SK-N-SH treated with all-trans-retinoic acid at 6 μM for 48 hours (cell line): ENCODE measurements at regions not wholly inside any gene's neighbourhood (a gene's known extent, or its start where the extent isn't known, plus 50 kb on each side); places are given as distances from the start of the nearest gene placed in this dataset.

ENCODE experiments used
- ATAC-seq: fragments of 200-7000 bp; cut with Tn5 transposase; 3 replicates; pipeline ENCODE4 v1.9.1; 2020; ENCODE audit warnings: mild to moderate bottlenecking, moderate library complexity
- ARNTL ChIP-seq: fragments of 450-650 bp; formaldehyde crosslinking; IDR thresholded peaks from 2 replicates; pipeline ENCODE4 v1.5.0; 2020; ENCODE audit warnings: low read depth, mild to moderate bottlenecking, moderate library complexity, borderline replicate concordance
- BACH2 ChIP-seq: fragments of 250-450 bp; sonication (Bioruptor Pico); IDR thresholded peaks from 2 replicates; pipeline ENCODE4 v1.9.0; 2021; ENCODE audit warnings: mild to moderate bottlenecking, borderline replicate concordance
- CSDC2 ChIP-seq: fragments of 250-450 bp; sonication (Bioruptor Pico); IDR thresholded peaks from 2 replicates; pipeline ENCODE4 v1.5.0; 2020; ENCODE audit warnings: mild to moderate bottlenecking, moderate library complexity
- ESRRG ChIP-seq: fragments of 250-450 bp; sonication (Bioruptor Pico); IDR thresholded peaks from 2 replicates; pipeline ENCODE4 v1.6.1; 2021; ENCODE audit warnings: mild to moderate bottlenecking
- ISL1 ChIP-seq: fragments of 250-450 bp; sonication (Bioruptor Pico); IDR thresholded peaks from 2 replicates; pipeline ENCODE4 v2.1.2; 2022; ENCODE audit warnings: mild to moderate bottlenecking, moderate library complexity
- PATZ1 ChIP-seq: fragments of 250-450 bp; sonication (Bioruptor Pico); IDR thresholded peaks from 2 replicates; pipeline ENCODE4 v1.8.0; 2020; ENCODE audit warnings: mild to moderate bottlenecking, moderate library complexity, borderline replicate concordance
- PPARA ChIP-seq: fragments of 250-450 bp; sonication (Bioruptor Pico); IDR thresholded peaks from 2 replicates; pipeline ENCODE4 v1.5.0; 2020; ENCODE audit warnings: mild to moderate bottlenecking, borderline replicate concordance
- RARB ChIP-seq: fragments of 250-450 bp; sonication (Bioruptor Pico); IDR thresholded peaks from 2 replicates; pipeline ENCODE4 v1.8.0; 2021; ENCODE audit warnings: mild to moderate bottlenecking, moderate library complexity
- SNAI2 ChIP-seq: fragments of 250-450 bp; sonication (Bioruptor Pico); IDR thresholded peaks from 2 replicates; pipeline ENCODE4 v1.5.0; 2020; ENCODE audit warnings: mild to moderate bottlenecking, moderate library complexity
- TCF4 ChIP-seq: fragments of 250-450 bp; sonication (Bioruptor Pico); IDR thresholded peaks from 2 replicates; pipeline ENCODE4 v1.8.0; 2021; ENCODE audit warnings: mild to moderate bottlenecking, moderate library complexity, borderline replicate concordance
- TOX ChIP-seq: fragments of 250-450 bp; sonication (Bioruptor Pico); IDR thresholded peaks from 2 replicates; pipeline ENCODE4 v1.8.0; 2021; ENCODE audit warnings: mild to moderate bottlenecking, moderate library complexity, borderline replicate concordance
- TSHZ2 ChIP-seq: fragments of 250-450 bp; sonication (Bioruptor Pico); IDR thresholded peaks from 2 replicates; pipeline ENCODE4 v1.5.0; 2020; ENCODE audit warnings: mild to moderate bottlenecking, moderate library complexity
- ZC3H10 ChIP-seq: fragments of 250-450 bp; sonication (Bioruptor Pico); IDR thresholded peaks from 2 replicates; pipeline ENCODE4 v1.5.1; 2021; ENCODE audit warnings: mild to moderate bottlenecking, moderate library complexity
- ZFP3 ChIP-seq: fragments of 250-450 bp; sonication (Bioruptor Pico); IDR thresholded peaks from 2 replicates; pipeline ENCODE4 v1.5.0; 2020; ENCODE audit warnings: mild to moderate bottlenecking, moderate library complexity
- ZFP30 ChIP-seq: fragments of 450-650 bp; formaldehyde crosslinking; IDR thresholded peaks from 2 replicates; pipeline ENCODE4 v1.5.0; 2022; ENCODE audit warnings: mild to moderate bottlenecking, moderate library complexity
- ZNF565 ChIP-seq: fragments of 450-650 bp; formaldehyde crosslinking; conservative IDR thresholded peaks from 2 replicates; pipeline ENCODE4 v1.5.0; 2020; ENCODE audit warnings: low read depth, mild to moderate bottlenecking, moderate library complexity
- ZNF70 ChIP-seq: fragments of 450-650 bp; formaldehyde crosslinking; IDR thresholded peaks from 2 replicates; pipeline ENCODE4 v1.5.0; 2020; ENCODE audit warnings: mild to moderate bottlenecking, moderate library complexity
- ZNF8 ChIP-seq: fragments of 450-650 bp; formaldehyde crosslinking; IDR thresholded peaks from 2 replicates; pipeline ENCODE4 v1.5.0; 2020; ENCODE audit warnings: mild to moderate bottlenecking, moderate library complexity
- TF ChIP-seq, protein P1 (sequence below): fragments of 250-450 bp; sonication (Bioruptor Pico); IDR thresholded peaks from 2 replicates; pipeline ENCODE4 v1.5.1; 2020; ENCODE audit warnings: low read depth, mild to moderate bottlenecking, moderate library complexity
- TF ChIP-seq, protein P2 (sequence below): fragments of 250-450 bp; sonication (Bioruptor Pico); IDR thresholded peaks from 2 replicates; pipeline ENCODE4 v1.8.0; 2021; ENCODE audit warnings: low read depth, mild to moderate bottlenecking, moderate library complexity, borderline replicate concordance

GRCh38 chr18:6576718-6577375, 152.7 kb upstream of the ARHGAP28 start (continued):
- no peak for TF ChIP-seq ZFP3 (CRISPR knock-in tag)
- TF ChIP-seq CSDC2 (CRISPR knock-in tag): no peak
- TF ChIP-seq PPARA (CRISPR knock-in tag): no peak
- no peak for TF ChIP-seq ISL1
- TF ChIP-seq ESRRG (CRISPR knock-in tag): no peak
- TF ChIP-seq TOX: no peak
- no peak for TF ChIP-seq ZC3H10

DNA sequence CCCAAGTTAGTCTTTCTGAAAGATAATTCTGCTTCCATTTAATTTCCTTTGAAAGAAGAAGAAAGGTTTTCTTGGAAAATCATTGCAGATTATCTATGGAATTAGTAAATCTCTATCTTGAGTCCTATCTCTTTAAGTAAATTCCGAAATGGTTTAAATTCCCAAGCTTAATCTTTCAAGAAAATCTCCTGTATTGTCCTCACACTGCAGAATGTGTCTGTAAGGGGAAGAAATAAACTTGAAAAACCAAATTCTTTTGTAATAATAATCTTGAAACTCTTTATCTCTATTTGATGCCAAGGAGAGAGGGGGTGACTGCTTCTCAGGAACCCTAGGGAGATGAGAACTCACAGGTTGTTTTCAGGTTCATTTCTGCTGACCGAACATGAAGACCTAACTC, 150.8 kb upstream of the ARHGAP28 start:
- ATAC-seq: no peak

GRCh38 chr18:6579486-6579885, 150.0 kb upstream of the ARHGAP28 start:
- TF ChIP-seq ZNF8 (CRISPR knock-in tag): no peak
- TF ChIP-seq TSHZ2 (CRISPR knock-in tag): no peak
- TF ChIP-seq, all 23 proteins: peak for 0
- ATAC-seq: no peak

More for the DNA sequence above, 150.8 kb upstream of the ARHGAP28 start:
- TF ChIP-seq ZNF70 (no peak), ARNTL (CRISPR knock-in tag) (no peak), TSHZ2 (CRISPR knock-in tag) (no peak), CSDC2 (CRISPR knock-in tag) (no peak), ZC3H10 (no peak), PPARA (CRISPR knock-in tag) (no peak), ZNF565 (CRISPR knock-in tag) (no peak), RARB (no peak), BACH2 (CRISPR knock-in tag) (no peak), SNAI2 (CRISPR knock-in tag) (no peak), ZNF8 (CRISPR knock-in tag) (no peak), TOX (no peak)

GRCh38 chr18:6580401-6580800, 149.1 kb upstream of the ARHGAP28 start:
- no peak for TF ChIP-seq PATZ1
- no peak for TF ChIP-seq ZNF565 (CRISPR knock-in tag)
- TF ChIP-seq, all 23 proteins: peak for 0
- no peak for ATAC-seq

DNA sequence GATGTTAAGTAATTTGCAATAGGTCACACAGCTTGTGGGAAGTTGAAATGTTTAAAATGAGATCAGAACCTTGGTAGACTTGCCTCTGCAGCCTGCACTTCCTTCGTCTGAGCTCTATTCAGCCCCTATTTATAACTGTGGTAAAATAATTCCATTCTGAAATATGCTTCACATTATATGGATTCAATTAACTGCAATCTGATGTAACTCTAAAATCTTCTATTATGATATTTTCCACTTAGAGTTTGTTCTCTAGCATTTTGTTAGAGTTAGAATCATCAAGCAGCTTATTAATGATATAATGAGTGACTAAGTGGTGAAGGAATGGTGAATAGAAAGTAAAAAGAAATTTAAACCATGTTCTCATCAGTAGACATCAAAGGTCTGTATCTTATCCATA, 139.6 kb upstream of the ARHGAP28 start:
- peak; percentile 81 for ATAC-seq
- no peak for TF ChIP-seq TOX
- TF ChIP-seq, protein P1, sequence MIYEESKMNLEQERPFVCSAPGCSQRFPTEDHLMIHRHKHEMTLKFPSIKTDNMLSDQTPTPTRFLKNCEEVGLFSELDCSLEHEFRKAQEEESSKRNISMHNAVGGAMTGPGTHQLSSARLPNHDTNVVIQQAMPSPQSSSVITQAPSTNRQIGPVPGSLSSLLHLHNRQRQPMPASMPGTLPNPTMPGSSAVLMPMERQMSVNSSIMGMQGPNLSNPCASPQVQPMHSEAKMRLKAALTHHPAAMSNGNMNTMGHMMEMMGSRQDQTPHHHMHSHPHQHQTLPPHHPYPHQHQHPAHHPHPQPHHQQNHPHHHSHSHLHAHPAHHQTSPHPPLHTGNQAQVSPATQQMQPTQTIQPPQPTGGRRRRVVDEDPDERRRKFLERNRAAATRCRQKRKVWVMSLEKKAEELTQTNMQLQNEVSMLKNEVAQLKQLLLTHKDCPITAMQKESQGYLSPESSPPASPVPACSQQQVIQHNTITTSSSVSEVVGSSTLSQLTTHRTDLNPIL (CRISPR knock-in tag): peak; percentile 91
- TF ChIP-seq TSHZ2 (CRISPR knock-in tag): peak; percentile 34; the same call in 1 of the 2 replicates
- TF ChIP-seq ARNTL (CRISPR knock-in tag): no peak
- TF ChIP-seq, protein P2, sequence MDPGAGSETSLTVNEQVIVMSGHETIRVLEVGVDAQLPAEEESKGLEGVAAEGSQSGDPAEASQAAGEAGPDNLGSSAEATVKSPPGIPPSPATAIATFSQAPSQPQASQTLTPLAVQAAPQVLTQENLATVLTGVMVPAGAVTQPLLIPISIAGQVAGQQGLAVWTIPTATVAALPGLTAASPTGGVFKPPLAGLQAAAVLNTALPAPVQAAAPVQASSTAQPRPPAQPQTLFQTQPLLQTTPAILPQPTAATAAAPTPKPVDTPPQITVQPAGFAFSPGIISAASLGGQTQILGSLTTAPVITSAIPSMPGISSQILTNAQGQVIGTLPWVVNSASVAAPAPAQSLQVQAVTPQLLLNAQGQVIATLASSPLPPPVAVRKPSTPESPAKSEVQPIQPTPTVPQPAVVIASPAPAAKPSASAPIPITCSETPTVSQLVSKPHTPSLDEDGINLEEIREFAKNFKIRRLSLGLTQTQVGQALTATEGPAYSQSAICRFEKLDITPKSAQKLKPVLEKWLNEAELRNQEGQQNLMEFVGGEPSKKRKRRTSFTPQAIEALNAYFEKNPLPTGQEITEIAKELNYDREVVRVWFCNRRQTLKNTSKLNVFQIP (CRISPR knock-in tag): no peak
- TF ChIP-seq ZFP30 (CRISPR knock-in tag): no peak
- TF ChIP-seq TCF4 (CRISPR knock-in tag): peak; percentile 76
- peak; percentile 98 for TF ChIP-seq ISL1
- no peak for TF ChIP-seq PPARA (CRISPR knock-in tag)
- peak; percentile 50; the same call in 1 of the 2 replicates for TF ChIP-seq ZFP3 (CRISPR knock-in tag)
- TF ChIP-seq ESRRG (CRISPR knock-in tag): no peak
- TF ChIP-seq RARB: no peak
- no peak for TF ChIP-seq ZNF70
